Keratinocyte (primary cell): ENCODE measurements at regions not wholly inside any gene's neighbourhood (a gene's known extent, or its start where the extent isn't known, plus 50 kb on each side); places are given as distances from the start of the nearest gene placed in this dataset.

Source experiments
- DNase-seq: peaks from one replicate; pipeline ENCODE4 v3.0.0-alpha.2; 2011; ENCODE audit warnings: low read depth, missing footprints, low spot score
- FAIRE-seq: peaks from 2 replicates; lab custom pipeline; 2011; peaks lifted over from hg19 to GRCh38; lab: Jason Lieb, UNC
- H2AFZ ChIP-seq: 2 replicates; pipeline ENCODE4 v1.6.0; 2012; ENCODE audit warnings: low read length, control low read depth, inconsistent platforms; ENCODE audit not compliant: control insufficient read depth
- H3K27ac ChIP-seq: 2 replicates; pipeline ENCODE4 v1.5.1; 2011; ENCODE audit warnings: low read length; ENCODE audit not compliant: control insufficient read depth, insufficient read depth
- H3K27me3 ChIP-seq: 3 replicates; pipeline ENCODE4 v1.6.0; 2011; ENCODE audit warnings: low read length; ENCODE audit not compliant: control insufficient read depth, insufficient read depth; ENCODE audit errors: extremely low read depth
- H3K36me3 ChIP-seq, 2 experiments: 2 replicates in 1 of 2; 3 replicates in 1 of 2; pipeline ENCODE4 v1.5.1; 2011; ENCODE audit warnings: low read length in 2 of 2, mild to moderate bottlenecking in 1 of 2; ENCODE audit not compliant: control insufficient read depth in 2 of 2, insufficient read depth in 2 of 2; ENCODE audit errors: extremely low read depth in 1 of 2
- H3K4me1 ChIP-seq: 3 replicates; pipeline ENCODE4 v1.5.1; 2011; ENCODE audit warnings: low read length; ENCODE audit not compliant: control insufficient read depth, insufficient read depth; ENCODE audit errors: extremely low read depth
- H3K4me2 ChIP-seq: 3 replicates; pipeline ENCODE4 v1.6.0; 2011; ENCODE audit warnings: low read depth, low read length; ENCODE audit not compliant: control insufficient read depth, insufficient read depth; ENCODE audit errors: extremely low read depth
- H3K4me3 ChIP-seq, 3 experiments: fragments of 200-600 bp in 1 of 3; sonication (generic) in 1 of 3; 2 replicates in 2 of 3; 3 replicates in 1 of 3; pipeline ENCODE4 v1.5.1; 2011 to 2016; ENCODE audit warnings: low read length in 3 of 3, mild to moderate bottlenecking in 3 of 3, control low read depth in 2 of 3, inconsistent platforms in 1 of 3, low read depth in 1 of 3, mixed read lengths in 1 of 3, mixed run types in 1 of 3, moderate library complexity in 1 of 3; ENCODE audit not compliant: control insufficient read depth in 2 of 3, insufficient read depth in 2 of 3; ENCODE audit errors: extremely low read depth in 1 of 3
- H3K79me2 ChIP-seq: 2 replicates; pipeline ENCODE4 v1.6.0; 2012; ENCODE audit warnings: low read length; ENCODE audit not compliant: control insufficient read depth, insufficient read depth
- H3K9ac ChIP-seq: 3 replicates; pipeline ENCODE4 v1.6.0; 2011; ENCODE audit warnings: low read length; ENCODE audit not compliant: control insufficient read depth, insufficient read depth; ENCODE audit errors: extremely low read depth
- H3K9me1 ChIP-seq: 3 replicates; pipeline ENCODE4 v1.6.0; 2011; ENCODE audit warnings: low read length; ENCODE audit not compliant: control insufficient read depth, insufficient read depth; ENCODE audit errors: extremely low read depth
- H3K9me3 ChIP-seq: 2 replicates; pipeline ENCODE4 v1.5.1; 2012; ENCODE audit warnings: low read depth, low read length; ENCODE audit not compliant: control insufficient read depth
- H4K20me1 ChIP-seq: 3 replicates; pipeline ENCODE4 v1.6.0; 2011; ENCODE audit warnings: low read length; ENCODE audit not compliant: control insufficient read depth, insufficient read depth; ENCODE audit errors: extremely low read depth
- EZH2 ChIP-seq: IDR thresholded peaks from one replicate; pipeline ENCODE4 v1.6.1; 2012; ENCODE audit warnings: inconsistent platforms, mild to moderate bottlenecking, low read length, moderate library complexity
- dilution Hi-C: fragments of 300-500 bp; cut with MboI; formaldehyde crosslinking; loops from one replicate; pipeline ENCODE4 v1.7.0; 2020; ENCODE audit warnings: low sequenced_read_pairs; ENCODE audit not compliant: extremely low pct_ligation_motif_present
- TF ChIP-seq, protein P1 (sequence below), 3 experiments: IDR thresholded peaks in 1 of 3; conservative IDR thresholded peaks in 1 of 3; optimal IDR thresholded peaks in 1 of 3; 2 replicates in 2 of 3; 3 replicates in 1 of 3; pipeline versions ENCODE3 to v1.5.1; 2011; ENCODE audit warnings: low read length in 3 of 3, mild to moderate bottlenecking in 3 of 3, moderate library complexity in 2 of 3, control low read depth in 1 of 3, inconsistent platforms in 1 of 3; ENCODE audit not compliant: insufficient read depth in 2 of 3; ENCODE audit errors: extremely low read depth in 1 of 3

DNA sequence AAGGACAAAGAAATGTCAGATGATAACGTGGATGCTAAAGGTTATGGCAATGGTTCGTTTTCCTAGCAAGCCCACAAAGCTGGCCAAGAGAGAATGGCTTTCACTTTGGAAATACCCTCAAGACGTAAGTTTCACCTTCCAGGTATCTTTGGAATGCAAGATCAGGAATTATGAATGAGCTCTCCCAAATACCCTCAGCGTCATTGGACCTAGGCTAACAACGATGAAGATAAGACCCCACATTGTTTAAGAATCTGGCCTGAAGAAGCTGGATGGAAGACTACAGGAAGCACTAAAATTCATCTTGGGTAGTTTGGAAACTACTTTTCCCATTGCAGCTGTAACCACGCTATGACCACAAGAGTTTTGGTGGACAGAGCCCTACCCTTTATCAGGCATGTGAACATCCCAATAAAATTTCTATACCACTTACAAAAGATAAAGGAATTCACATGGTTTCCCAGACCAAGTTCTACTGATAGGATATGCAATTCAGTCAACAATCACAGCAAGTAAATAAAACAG lies 111.9 kb downstream of the KDR start:
- FAIRE-seq: peak; percentile 36
- Histone ChIP-seq H3K27ac (no peak overlapping the region), H2AFZ (no peak overlapping the region)

DNA sequence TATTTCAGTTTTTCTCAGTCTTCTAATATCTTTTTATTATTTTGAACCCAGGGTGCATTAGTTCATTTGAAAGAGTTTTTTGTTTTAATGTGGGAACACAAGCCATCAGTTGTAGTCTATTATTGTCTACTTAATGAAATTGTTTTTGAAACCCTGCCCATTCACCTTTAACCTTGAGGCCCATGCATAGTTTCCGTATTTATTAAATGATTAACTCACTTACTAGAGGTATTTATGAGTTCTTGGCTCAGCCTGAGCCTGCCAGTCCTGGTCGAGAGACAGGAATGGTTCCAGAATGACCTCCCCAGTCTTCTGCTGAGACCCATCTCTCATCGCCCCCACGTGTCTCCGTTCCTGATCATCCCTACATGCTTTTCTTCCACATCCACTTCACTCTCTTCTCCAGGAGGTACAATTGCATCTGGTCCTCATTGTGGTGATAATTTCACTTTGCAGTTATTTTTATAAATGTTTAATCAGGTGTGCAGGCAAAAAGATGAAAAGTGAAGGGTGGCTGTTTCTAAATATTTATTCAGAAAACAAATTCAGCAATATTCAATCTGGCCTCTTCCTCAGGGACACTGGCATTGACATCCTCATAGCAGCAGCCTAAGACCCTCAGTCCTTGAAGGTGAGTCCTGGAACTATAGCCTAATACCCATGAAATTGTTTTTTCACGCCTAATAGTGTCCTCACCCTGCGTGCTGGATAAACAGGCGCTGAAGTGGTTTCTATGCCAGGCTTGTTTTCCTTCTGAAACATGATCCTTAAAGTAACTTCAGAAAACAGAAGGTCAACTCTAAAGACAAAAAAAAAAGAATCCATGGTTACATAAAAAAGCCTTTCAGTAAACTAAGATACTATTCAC lies 112.8 kb downstream of the KDR start:
- H4K20me1 ChIP-seq: no peaks in the 10 kb centered on the region
- DNase-seq: no peak
- H3K36me3 ChIP-seq: no peaks in the 10 kb centered on the region
- no peaks in the 10 kb centered on the region for H3K79me2 ChIP-seq
- H3K27me3 ChIP-seq: no peaks in the 10 kb centered on the region
- no peaks in the 10 kb centered on the region for H3K9me3 ChIP-seq
- TF ChIP-seq EZH2: no peak
- TF ChIP-seq, protein P1, sequence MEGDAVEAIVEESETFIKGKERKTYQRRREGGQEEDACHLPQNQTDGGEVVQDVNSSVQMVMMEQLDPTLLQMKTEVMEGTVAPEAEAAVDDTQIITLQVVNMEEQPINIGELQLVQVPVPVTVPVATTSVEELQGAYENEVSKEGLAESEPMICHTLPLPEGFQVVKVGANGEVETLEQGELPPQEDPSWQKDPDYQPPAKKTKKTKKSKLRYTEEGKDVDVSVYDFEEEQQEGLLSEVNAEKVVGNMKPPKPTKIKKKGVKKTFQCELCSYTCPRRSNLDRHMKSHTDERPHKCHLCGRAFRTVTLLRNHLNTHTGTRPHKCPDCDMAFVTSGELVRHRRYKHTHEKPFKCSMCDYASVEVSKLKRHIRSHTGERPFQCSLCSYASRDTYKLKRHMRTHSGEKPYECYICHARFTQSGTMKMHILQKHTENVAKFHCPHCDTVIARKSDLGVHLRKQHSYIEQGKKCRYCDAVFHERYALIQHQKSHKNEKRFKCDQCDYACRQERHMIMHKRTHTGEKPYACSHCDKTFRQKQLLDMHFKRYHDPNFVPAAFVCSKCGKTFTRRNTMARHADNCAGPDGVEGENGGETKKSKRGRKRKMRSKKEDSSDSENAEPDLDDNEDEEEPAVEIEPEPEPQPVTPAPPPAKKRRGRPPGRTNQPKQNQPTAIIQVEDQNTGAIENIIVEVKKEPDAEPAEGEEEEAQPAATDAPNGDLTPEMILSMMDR (optimal IDR thresholded peaks at IDR 0.05 in 1 of 3, IDR thresholded peaks at IDR 0.05 in 1 of 3, conservative IDR thresholded peaks at IDR 0.05 in 1 of 3; ENCODE audit: extremely low read depth in 1 of 3, insufficient read depth in 2 of 3, low read length in 3 of 3): no peak
- H3K4me2 ChIP-seq: no peak overlapping the region
- no peak for FAIRE-seq
- no peak overlapping the region for H3K9ac ChIP-seq
- H3K4me1 ChIP-seq: peaks cover 3% of the 10 kb centered on the region
- no peak overlapping the region for H3K4me3 ChIP-seq
- H2AFZ ChIP-seq: no peak overlapping the region
- dilution Hi-C loops: loop anchor here (25.0 kb wide), 1 partner anchor 300 kb away; no protein-coding TSS in a partner anchor
- H3K9me1 ChIP-seq: no peaks in the 10 kb centered on the region
- no peak overlapping the region for H3K27ac ChIP-seq

More for the DNA sequence above, 111.9 kb downstream of the KDR start:
- no peak overlapping the region for H3K4me2 ChIP-seq
- dilution Hi-C loops: loop anchor here (25.0 kb wide), 1 partner anchor 299 kb away; no protein-coding TSS in a partner anchor
- H3K9ac ChIP-seq: no peak overlapping the region
- no peaks in the 10 kb centered on the region for H3K36me3 ChIP-seq
- H3K9me1 ChIP-seq: no peaks in the 10 kb centered on the region
- no peaks in the 10 kb centered on the region for H3K79me2 ChIP-seq
- no peaks in the 10 kb centered on the region for H4K20me1 ChIP-seq
- DNase-seq: no peak
- no peak overlapping the region for H3K4me3 ChIP-seq
- H3K27me3 ChIP-seq: no peaks in the 10 kb centered on the region
- H3K4me1 ChIP-seq: peaks cover 6% of the 10 kb centered on the region
- H3K9me3 ChIP-seq: no peaks in the 10 kb centered on the region
- TF ChIP-seq, protein P1 (optimal IDR thresholded peaks at IDR 0.05 in 1 of 3, IDR thresholded peaks at IDR 0.05 in 1 of 3, conservative IDR thresholded peaks at IDR 0.05 in 1 of 3; ENCODE audit: extremely low read depth in 1 of 3, insufficient read depth in 2 of 3, low read length in 3 of 3): no peak
